Ovary (tissue), 3 donors: ENCODE measurements at regions not wholly inside any gene's neighbourhood (a gene's known extent, or its start where the extent isn't known, plus 50 kb on each side); places are given as distances from the start of the nearest gene placed in this dataset.

Source experiments
- CTCF ChIP-seq, 3 donors: fragments of 450-650 bp in 2 of 3; fragments of 200-600 bp in 1 of 3; IDR thresholded peaks; one replicate each; pipeline versions ENCODE4 v1.5.1 to v1.8.0; 2016 to 2022; ENCODE audit warnings: antibody characterized with exemption in 3 of 3, mild to moderate bottlenecking in 1 of 3
- EP300 ChIP-seq: sonication (generic); formaldehyde crosslinking; IDR thresholded peaks from one replicate; pipeline ENCODE4 v1.6.1; 2017; ENCODE audit warnings: antibody characterized with exemption
- POLR2A ChIP-seq: fragments of 450-650 bp; IDR thresholded peaks from one replicate; pipeline ENCODE4 v1.6.1; 2017; ENCODE audit warnings: antibody characterized with exemption, mild to moderate bottlenecking, moderate library complexity
- donor health status: DM: no; HTN: no; CAD: no.

- TF ChIP-seq CTCF (IDR thresholded peaks at IDR 0.05) (no peak), POLR2A (no peak), EP300 (no peak)
These were observed 113.1 kb upstream of the HES1 start for GRCh38 chr3:194022816-194023215.
